AG09309 (cell line): ENCODE measurements at regions not wholly inside any gene's neighbourhood (a gene's known extent, or its start where the extent isn't known, plus 50 kb on each side); places are given as distances from the start of the nearest gene placed in this dataset.

ENCODE experiments used
- DNase-seq: peaks from one replicate; pipeline ENCODE4 v3.0.0-alpha.2; 2010; ENCODE audit warnings: low read depth
- H3K4me3 ChIP-seq: 2 replicates; pipeline ENCODE4 v1.5.1; 2011; ENCODE audit warnings: mild to moderate bottlenecking, low read depth, low read length, moderate library complexity; ENCODE audit not compliant: control insufficient read depth
- TF ChIP-seq, protein P1 (sequence below): IDR thresholded peaks from 2 replicates; pipeline ENCODE4 v1.5.1; 2011; ENCODE audit warnings: mild to moderate bottlenecking, low read depth, low read length, inconsistent platforms; ENCODE audit not compliant: insufficient read depth, control insufficient read depth; ENCODE audit errors: missing control alignments

DNA sequence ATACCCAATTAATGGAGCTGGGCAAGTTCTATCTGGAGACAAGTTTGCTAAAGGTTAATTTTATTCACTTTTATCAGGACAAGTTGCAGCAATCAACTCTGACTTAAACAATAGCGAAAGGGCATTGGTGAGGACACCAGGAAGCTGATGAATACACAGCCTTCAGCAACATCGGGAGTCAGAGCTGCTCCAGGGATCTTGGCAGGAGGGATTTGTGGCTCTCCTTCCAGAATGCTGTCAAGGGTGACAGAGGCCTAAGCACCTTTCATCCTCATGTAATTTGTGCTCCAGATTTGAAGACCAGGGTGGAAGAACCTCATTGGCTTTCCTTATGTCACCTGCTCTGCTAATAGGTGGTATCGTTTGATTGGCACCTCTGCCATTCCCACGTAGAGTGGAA lies 485.6 kb downstream of the NPIPA7 start:
- TF ChIP-seq, protein P1, sequence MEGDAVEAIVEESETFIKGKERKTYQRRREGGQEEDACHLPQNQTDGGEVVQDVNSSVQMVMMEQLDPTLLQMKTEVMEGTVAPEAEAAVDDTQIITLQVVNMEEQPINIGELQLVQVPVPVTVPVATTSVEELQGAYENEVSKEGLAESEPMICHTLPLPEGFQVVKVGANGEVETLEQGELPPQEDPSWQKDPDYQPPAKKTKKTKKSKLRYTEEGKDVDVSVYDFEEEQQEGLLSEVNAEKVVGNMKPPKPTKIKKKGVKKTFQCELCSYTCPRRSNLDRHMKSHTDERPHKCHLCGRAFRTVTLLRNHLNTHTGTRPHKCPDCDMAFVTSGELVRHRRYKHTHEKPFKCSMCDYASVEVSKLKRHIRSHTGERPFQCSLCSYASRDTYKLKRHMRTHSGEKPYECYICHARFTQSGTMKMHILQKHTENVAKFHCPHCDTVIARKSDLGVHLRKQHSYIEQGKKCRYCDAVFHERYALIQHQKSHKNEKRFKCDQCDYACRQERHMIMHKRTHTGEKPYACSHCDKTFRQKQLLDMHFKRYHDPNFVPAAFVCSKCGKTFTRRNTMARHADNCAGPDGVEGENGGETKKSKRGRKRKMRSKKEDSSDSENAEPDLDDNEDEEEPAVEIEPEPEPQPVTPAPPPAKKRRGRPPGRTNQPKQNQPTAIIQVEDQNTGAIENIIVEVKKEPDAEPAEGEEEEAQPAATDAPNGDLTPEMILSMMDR = no peak
- no peak for DNase-seq
- no peak overlapping the region for H3K4me3 ChIP-seq

DNA sequence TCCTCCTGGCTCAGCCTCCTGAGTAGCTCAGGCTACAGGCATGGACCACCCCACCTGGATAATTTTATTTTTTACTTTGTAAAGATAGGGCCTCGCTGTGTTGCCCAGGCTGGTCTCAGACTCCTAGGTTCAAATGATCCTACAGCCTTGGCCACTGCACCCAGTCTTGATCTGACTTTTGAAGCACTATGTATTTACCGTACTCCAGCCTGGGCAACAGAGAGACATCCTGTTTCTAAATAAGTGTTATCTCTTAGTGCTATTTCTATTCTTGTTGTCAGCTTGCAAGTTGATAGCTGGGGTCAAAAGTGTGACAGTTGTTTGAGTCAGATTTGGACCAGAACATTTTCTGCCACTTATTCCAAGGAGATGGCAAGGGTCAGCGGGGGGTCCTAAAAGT lies 486.4 kb downstream of the NPIPA7 start:
- DNase-seq = no peak
- TF ChIP-seq, protein P1 = no peak
- no peak overlapping the region for H3K4me3 ChIP-seq

DNA sequence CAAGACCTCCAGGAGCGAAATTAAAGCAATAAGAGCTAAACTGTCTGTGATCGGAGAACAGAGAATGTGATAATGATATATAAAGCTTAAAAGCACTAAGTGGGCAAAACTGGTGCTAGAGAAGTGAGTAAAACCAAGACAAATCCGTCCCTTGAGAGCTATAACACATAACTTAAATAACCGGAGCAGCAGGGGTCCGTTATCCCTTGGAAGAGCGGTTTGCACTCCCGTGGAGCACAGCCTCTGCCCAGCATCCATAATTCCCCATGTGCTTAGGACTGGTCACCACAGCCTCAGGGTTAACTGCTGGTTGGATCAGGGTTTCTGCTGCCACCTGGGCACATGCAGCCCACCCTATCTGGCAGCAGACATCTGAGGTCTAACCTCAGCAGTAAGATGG lies 489.0 kb downstream of the NPIPA7 start:
- DNase-seq = no peak
- TF ChIP-seq, protein P1 = no peak
- no peak overlapping the region for H3K4me3 ChIP-seq

DNA sequence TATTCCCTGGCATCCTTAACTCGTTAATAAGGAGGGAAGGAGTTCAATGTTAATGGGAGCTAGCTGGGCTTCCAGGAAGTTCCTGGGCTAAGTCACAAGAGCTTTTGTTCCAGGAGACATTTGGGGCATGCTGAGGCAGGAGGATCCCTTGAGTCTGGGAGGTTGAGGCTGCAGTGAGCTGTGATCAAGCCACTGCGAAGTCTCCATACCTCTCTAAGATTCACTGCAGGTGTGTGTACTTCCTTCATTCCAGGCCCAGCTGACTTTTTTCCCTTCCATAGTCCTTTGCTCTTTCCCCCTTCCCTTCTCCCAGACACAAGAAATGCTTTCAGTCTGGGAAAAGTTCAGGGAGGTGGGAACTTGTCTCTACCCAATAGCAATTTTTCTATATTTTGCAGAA lies 489.8 kb downstream of the NPIPA7 start:
- TF ChIP-seq, protein P1 = no peak
- no peak overlapping the region for H3K4me3 ChIP-seq
- DNase-seq = no peak

DNA sequence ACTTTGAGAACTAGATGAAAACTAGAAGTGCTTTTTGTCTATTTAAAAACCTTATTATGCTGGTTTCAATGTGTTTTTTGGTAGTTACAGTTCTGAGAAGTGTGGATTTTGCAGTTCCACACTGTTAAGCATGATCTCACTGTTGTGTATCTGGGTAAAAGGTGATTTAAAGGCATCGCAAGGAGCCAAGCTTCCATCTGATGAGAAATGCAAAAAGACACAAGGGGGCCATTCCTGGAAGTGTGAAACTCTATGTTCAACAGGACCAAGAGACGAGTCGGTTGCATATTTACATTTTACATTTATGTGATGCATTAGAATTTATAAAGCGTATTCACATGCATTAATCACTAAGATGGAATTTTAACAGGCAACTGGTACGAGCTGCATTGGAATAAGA lies 490.8 kb downstream of the NPIPA7 start:
- TF ChIP-seq, protein P1 = no peak
- H3K4me3 ChIP-seq = no peak overlapping the region
- no peak for DNase-seq

DNA sequence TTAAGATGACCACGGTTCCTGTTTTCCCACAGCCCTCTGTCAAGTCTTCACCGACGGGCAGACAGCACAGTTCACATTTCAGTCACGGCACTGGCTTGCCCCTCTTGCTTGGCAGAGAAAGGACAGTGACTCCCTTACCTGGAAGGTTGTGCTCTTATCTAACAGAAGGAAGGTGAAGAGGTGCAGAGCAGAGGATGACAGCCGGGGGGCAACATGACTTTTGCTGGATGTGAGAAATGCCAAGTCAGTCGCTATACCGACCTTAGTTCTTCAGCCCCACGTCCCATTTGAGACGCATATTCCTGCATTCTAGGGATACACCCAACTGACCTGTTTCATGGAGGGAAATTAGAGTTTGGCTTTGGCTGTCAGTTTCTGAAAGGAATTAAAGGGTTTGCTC lies 492.3 kb downstream of the NPIPA7 start:
- TF ChIP-seq, protein P1 = no peak
- no peak for DNase-seq
- H3K4me3 ChIP-seq = no peak overlapping the region

DNA sequence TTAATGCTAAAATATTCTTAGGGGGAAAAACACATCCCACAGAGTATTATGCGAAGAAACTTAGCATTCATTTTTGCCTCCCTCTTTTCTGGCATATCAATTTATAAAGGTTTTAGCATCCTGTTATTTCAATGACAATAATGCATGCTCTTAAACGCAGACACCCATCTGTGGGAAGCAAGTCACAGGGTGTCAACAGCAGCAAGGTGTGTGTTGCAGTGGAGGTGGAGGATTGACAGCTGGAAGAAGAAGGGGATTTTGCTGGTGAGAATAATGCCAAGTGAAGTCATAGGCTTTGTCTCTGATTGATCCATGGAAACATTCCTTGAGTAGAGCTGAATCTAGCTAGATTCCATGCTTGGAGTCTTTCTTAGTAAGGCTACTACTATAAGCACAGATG lies 498.1 kb downstream of the NPIPA7 start:
- TF ChIP-seq, protein P1 = no peak
- DNase-seq = no peak
- no peak overlapping the region for H3K4me3 ChIP-seq
